Neural progenitor cell (in vitro differentiated cells): ENCODE measurements at regions not wholly inside any gene's neighbourhood (a gene's known extent, or its start where the extent isn't known, plus 50 kb on each side); places are given as distances from the start of the nearest gene placed in this dataset.

Source experiments
- EZH2 ChIP-seq: fragments of 200-600 bp; sonication (generic); IDR thresholded peaks from 2 replicates; pipeline ENCODE4 v1.6.1; 2017; ENCODE audit warnings: antibody characterized with exemption, mild to moderate bottlenecking, moderate library complexity
- TF ChIP-seq, protein P1 (sequence below): fragments of 200-600 bp; sonication (generic); IDR thresholded peaks from 2 replicates; pipeline ENCODE4 v1.5.1; 2017; ENCODE audit warnings: antibody characterized with exemption, mild to moderate bottlenecking

DNA sequence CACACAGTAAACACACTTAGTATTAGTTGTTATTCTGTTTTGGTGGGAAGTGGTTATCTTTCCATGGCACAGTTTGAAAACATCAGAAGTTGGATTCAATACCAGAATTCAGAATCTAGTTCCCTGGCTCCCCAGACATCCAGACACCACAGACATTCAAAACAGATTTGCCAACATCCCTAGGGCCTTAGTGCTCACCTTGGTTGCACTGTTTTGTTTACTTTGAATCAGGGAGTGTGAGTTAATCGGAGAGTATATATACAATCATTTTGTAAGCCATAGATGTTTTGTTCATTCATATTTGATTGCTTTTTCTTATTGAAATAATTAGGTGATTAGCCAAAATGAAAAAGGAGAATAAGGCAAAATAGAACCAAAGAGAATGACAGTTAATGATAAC lies 324.7 kb upstream of the CLNK start:
- no peak for TF ChIP-seq EZH2
- TF ChIP-seq, protein P1, sequence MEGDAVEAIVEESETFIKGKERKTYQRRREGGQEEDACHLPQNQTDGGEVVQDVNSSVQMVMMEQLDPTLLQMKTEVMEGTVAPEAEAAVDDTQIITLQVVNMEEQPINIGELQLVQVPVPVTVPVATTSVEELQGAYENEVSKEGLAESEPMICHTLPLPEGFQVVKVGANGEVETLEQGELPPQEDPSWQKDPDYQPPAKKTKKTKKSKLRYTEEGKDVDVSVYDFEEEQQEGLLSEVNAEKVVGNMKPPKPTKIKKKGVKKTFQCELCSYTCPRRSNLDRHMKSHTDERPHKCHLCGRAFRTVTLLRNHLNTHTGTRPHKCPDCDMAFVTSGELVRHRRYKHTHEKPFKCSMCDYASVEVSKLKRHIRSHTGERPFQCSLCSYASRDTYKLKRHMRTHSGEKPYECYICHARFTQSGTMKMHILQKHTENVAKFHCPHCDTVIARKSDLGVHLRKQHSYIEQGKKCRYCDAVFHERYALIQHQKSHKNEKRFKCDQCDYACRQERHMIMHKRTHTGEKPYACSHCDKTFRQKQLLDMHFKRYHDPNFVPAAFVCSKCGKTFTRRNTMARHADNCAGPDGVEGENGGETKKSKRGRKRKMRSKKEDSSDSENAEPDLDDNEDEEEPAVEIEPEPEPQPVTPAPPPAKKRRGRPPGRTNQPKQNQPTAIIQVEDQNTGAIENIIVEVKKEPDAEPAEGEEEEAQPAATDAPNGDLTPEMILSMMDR, result no peak
